ENCODE measurements at regions not wholly inside any gene's neighbourhood (a gene's known extent, or its start where the extent isn't known, plus 50 kb on each side); places are given as distances from the start of the nearest gene placed in this dataset.

DNA sequence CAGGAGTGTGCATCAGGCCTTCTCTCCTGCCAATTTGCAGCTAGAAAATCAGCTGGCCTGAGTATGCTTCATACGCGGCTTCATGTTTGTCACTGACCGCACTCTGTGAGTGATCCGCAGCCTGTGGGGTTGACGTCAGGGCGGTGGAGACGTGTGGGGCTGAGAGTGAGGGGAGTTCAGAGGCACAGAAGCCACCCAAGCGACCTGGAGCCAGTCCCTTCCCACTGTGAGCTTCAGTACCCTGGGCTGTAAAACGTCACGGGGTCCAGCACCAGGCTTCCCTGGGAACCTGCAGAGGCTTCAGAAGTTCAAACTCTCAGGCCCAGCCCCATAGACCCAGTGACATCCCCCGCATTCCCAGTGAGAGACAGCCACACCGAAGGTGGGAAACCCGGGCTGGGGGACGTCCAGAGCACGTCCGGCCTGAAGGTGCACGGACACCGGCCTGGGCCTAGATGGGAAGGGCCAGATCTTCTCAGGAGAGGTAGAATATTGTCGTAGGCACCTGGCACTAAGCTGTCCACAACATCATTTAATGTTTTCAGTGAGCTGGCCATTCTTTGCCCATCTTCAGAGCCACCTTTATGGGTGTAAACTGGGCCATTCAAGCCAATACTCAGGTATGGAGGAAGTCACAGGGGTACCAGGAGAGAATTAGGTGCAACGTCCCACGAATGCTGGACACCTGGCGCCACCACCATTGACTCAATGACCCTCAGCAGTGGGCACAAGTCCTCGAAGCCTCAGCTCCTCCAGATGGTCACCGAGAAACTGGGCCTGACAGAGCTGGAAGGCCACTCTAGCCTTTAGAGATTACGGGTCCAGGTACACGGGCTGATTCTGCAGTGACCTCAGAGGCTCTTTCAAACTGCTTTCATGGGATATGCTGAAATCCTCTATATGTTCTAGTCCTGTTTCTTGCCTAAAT is 235.6 kb upstream of the MYT1L start:
- no peak for DNase-seq (ENCODE audit: extremely low read depth in 1 of 2, low read depth in 1 of 2)

DNA sequence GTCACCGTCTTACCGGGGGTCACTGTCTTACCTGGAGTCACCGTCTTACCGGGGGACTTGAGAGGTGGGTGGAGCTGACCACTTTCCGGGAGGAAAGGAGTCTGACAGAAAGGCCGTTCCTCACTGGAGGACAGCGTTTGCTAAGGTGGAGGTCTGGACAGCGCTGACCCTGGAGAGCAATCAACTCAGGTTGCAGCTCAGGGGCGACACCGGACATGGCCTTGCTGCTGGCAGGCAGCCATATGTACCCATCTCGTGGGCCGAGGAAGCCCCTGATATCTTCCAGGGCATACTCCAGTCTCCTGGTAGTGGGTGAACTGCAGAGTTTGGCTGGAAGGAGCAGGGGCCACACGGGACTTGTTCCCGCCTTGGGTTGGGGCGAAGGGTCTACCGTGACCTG is 234.6 kb upstream of the MYT1L start:
- no peak for DNase-seq (ENCODE audit: extremely low read depth in 1 of 2, low read depth in 1 of 2)

DNA sequence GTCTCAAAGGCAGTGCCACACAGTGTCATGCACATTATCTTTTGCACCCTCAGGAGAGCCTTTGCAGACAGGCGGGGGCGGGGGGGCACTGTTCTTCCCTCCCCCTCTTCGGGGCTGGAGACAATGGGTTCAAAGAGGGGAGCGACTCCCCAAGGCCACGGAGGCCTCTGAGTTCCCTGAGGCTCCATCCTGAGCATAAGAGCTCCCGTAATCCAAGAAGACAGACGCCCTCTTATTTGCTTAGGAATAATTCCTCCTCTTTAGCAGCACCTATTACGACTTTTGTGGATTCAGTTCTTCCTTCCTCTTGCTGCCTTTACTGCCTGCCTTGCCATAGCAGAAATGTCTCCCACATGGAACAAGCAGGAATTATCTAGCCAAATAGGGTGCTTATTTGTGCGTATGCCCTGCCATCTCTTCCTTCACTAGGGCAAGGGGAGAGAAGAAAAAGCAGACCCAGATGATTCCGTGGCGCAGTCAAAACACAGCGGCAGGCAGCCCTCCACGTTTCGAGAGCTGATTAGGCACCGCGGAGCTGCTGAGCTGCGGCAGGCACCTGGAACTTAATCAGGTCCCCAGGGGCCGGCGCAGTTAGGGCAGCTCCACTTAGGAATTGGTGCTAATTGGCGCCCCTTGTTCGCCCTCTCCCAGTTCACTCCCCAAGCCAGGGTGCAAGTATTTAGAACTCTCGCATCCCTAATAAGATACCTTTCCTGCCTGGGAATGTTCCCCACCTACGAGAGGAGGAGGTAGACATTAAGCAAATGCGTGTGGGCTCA is 233.4 kb upstream of the MYT1L start:
- DNase-seq (ENCODE audit: extremely low read depth in 1 of 2, low read depth in 1 of 2): no peak

DNA sequence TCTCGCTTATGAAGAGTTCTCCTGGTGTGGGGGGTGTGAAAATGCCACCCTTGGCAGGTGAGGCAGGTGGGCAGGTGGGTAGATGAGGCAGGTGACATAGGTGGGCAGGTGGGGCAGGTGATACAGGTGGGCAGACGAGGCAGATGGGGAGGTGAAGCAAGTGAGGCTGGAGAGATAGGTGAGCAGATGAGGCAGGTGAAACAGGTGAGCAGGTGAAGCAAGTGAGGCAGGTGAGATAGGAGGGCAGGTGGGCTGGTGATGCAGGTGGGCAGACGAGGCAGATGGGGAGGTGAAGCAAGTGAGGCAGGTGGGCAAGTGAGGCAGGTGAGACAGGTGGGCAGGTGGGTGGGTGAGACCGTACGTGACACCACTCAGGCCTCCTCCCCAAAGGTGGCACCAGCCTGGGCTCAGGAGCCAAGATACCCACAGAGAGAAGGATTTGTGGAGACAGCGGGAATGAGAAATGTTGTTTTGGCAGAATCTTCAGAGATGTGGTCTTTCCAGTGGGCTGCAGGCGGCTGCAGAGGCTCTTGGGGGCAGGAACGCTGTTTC is 232.3 kb upstream of the MYT1L start:
- no peak for DNase-seq (ENCODE audit: extremely low read depth in 1 of 2, low read depth in 1 of 2)

DNA sequence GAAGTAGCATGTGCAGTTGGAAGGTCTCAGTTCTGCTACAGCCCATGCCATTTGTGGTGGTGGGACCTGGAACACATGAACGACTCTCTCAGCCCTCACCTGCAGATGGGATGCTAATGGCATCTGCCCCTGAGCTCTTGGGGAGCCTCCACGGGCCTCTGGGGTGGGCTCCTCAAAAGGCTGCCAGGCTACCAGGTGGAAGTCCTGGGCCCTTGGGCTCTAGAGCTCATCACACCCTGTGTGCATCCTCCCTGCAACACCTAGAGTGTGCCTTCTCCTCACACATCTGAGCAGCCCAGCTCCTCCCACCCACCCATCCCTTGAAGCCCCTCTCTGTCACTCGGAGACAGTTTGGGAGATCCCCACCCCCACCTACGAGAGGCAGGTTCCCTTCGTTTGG is 231.8 kb upstream of the MYT1L start:
- DNase-seq (ENCODE audit: extremely low read depth in 1 of 2, low read depth in 1 of 2): no peak

DNA sequence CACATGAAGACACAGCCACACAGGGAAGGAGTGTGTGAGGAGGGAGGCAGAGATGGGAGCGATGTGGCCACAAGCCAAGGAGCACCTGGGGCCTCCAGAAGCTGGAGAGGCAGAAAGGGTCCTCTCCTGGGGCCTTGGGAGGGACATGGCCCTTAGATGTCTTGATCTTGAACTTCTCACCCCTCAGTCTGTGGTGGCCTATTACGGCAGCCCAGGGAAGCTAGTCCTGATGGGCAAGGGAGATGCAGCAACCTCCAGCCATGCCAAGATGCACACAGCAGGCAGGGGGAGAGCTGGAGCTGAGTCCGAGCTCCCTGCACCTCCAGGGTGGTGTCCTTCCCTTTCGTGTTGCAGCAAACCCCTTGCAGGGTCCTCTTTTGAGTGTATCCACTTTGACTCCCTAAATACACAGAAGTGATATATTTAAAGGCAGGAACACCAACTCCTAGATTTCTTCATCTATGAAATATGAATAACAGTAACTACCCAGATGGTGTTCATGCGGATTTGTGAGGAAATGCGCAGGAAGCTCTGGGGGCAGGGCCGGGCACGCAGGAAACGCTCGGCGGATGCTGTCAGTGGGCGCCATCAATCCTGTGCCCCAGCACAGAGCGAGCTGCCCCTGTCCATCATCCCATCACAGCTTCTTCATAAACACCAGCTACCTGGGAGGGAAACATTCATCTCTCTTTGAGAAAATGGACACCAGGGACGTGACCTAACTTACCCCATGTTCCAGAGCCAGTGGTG is 230.4 kb upstream of the MYT1L start:
- no peak for DNase-seq (ENCODE audit: extremely low read depth in 1 of 2, low read depth in 1 of 2)

DNA sequence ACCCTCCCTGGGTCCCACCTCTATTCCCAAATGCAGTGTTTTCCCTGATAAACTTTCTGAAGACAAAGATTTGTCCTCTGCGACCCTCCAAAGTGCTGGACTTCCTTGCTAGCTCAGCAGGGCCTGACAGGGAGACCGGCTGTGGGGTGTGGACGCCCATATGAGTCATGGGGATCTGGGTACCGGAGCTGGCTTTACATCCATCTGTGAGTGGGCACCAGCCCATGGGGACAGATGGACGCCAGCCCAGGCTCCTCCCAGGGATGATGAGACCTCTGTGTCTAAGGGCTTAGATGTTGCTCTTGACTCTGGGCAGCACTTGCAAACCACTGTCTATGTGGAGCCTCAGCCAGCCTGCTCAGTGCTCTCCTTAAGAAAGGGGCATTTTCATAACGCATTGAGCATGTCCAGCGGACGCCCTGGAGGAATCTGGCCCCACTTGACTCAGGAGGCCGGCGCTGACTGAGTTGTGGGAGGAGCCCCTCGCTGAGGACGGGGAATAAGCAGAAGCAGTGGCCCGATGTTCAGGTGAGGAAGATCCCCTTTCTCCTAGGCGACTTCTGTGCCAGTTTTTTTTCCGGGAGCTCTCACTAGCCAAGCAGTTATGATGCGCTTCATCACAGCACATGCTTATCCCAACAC is 229.4 kb upstream of the MYT1L start:
- no peak for DNase-seq (ENCODE audit: extremely low read depth in 1 of 2, low read depth in 1 of 2)

DNA sequence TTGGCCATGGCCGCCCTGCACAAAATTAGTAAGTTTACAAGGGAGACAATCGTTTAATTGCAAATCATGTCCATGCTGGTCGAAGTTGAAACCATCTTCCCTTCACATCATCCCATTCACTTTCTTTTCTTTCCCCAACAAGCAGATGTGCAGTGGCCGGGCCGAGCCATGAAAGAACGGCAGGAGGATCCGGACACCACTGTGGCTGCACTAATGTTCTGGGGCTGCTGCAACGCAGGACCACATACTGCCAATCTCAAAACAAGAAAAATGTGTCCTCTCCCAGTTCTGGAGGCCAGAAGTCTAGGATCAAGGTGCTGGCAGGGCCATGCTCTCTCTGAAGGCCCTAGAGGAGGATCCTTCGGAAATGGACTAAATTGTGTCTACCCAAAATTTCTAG is 227.4 kb upstream of the MYT1L start:
- DNase-seq (ENCODE audit: extremely low read depth in 1 of 2, low read depth in 1 of 2): no peak

DNA sequence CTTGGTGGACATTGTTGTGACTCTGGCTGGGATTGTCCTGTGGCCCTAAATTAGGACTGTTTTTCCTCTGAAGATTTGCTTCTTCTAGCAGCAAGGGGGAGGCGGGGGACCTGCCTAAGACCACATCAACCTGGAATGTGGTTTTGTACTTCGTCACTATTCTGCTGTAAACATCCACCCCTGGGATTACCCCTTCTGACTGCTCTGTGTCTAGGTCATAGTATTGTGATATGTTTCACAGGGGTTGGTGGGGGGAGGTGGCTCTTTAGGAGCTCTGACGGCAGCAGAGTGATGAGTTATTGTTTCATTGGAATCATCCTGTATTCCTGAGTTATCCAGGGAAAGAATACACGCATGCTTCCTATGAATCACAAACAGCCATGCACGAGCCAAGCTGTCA is 226.4 kb upstream of the MYT1L start:
- DNase-seq (ENCODE audit: extremely low read depth in 1 of 2, low read depth in 1 of 2): no peak

DNA sequence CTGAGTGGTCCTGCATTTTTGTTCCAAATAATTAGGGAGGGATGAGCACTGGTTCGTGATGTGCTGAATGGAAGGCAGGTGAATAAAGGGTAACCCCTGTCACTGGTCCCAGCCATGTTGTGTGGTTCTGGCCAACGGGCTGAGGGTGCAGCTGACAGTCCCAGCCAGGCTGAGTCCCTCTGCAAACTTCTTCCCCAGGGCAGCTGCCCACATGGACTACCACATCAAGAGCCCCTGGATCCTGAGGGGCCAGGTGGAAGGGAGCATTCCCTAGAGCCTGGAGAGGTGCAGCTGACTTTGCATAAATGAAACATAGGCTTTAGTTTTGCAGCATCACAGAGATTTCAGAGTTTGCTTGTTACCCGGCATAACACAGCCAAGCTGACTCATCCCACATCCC is 219.8 kb upstream of the MYT1L start:
- no peak for DNase-seq (ENCODE audit: extremely low read depth in 1 of 2, low read depth in 1 of 2)

DNA sequence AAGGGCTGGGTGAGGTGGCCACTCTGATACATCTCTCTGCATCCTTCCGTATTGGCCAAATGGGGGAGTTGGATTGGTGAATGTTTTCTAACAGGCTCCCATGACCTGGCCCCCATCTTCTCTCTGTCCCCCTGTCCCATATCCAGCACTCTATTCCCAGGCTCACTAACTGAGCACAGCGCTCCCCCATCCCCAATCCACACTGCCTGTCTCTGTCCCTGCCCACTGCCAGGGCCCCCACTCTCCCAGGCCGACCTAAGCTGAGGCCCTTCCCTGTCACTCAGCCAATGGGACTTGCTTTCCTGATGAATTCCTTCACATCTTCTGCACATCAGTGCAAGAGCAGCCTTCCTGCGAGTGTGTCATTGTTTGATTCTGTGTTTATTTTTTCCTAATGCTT is 216.8 kb upstream of the MYT1L start:
- DNase-seq (ENCODE audit: extremely low read depth in 1 of 2, low read depth in 1 of 2): no peak

DNA sequence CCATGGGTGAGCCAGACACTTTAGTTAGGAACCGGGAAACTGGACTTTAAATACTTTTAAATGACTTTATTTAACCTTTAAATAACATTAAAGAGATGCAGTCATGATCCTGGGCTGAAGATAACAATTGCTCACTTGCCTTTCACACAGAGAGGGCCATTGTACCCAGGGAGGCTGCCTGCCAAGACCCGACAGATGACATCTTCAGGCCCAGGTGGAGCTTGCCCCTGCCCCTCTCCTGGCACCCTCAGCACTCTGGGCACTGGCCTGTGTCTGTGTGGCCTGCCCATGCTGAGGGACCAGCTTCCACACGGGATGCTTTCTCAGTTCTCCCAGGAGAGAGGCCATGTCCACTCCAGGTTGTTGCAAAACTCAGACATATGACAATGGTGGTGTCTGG is 216.4 kb upstream of the MYT1L start:
- no peak for DNase-seq (ENCODE audit: extremely low read depth in 1 of 2, low read depth in 1 of 2)

DNA sequence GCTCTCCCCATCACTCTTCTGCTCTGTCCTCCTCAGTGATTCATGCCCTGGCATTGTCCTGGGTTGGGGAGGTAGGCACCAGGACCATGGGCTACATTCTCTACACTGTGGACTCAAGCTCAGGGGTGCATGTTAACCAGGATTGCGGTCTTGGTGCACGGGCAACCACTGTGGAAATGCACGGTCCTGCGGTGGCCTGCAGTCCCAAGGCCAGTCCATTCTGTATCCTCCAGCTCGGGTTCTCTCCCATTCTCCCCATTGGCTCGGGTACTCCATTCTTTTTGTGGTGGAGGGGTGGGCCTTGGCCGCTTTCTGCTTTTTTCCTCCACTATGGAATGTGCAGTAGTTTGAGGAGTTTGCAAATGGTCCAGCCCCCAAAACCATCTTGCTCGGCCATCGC is 215.0 kb upstream of the MYT1L start:
- no peak for DNase-seq (ENCODE audit: extremely low read depth in 1 of 2, low read depth in 1 of 2)

DNA sequence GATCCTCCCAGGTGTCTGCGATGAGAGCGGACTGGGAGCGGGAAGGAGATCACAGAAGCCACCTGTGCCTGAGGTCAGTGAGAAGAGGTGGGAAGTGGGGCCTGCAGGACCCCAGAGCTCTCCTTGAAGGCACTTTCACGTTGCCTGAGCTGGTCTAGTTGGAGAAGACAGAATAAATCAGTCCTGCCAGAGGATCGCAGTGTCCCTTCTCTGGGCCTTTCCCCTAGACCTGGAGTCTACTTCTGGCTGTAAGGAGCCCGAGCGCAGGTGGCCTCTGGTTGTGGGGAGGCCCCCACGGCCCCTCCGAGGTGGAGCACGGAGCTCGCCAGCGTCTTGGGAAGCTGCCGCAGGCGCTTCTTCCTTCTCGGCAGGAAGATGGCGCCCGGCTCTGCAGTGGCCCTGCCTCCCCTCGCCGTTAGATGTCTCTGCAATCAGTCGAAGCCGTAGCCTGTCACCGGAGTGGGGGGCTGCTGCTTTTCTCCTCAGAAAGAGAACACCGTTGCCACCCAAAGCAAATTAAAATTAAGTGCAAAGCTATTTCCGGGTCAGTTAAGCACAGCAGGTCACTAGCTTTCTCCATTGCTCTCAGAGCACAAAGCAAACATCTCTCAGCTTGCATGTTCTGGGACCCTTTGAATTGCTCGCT is 212.0 kb upstream of the MYT1L start:
- DNase-seq (ENCODE audit: extremely low read depth in 1 of 2, low read depth in 1 of 2): no peak

DNA sequence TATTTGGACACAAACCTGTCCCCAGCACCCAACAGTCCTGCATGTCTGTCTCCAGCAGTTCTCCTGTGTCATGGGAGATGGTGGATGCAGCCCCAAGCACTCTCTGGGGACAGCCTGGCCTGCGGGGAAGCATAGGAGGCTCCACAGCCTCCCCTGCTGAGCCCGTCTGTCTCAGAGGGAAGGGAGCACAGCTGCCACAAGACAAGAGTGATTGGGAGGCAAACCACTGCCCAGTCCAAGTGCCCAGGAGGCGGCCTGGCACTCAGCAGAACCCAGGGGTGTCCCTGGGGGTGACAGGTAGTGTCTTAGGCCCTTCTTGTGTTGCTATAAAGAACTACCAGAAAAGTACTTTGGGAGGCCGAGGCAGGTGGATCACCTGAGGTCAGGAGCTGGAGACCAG is 211.2 kb upstream of the MYT1L start:
- DNase-seq (ENCODE audit: extremely low read depth in 1 of 2, low read depth in 1 of 2): no peak

DNA sequence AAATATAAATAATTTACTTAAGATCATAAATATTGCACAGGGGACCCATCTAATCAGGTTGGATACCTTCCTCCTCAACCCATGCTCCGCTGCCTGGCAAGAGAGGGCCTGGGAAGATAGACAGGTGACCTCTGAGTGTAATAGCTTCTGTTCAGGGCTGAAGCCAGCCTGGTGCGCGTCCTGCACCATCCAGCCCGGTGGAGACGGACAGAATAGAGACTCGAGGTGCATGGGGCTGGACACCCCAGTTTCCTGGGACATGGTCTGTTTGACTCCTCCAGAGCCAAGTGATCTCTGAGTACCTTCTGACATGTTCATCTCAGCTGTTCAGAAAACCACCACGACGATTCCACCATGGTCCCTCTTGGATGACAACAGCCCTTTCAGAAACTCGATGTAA is 209.3 kb upstream of the MYT1L start:
- DNase-seq (ENCODE audit: extremely low read depth in 1 of 2, low read depth in 1 of 2): no peak

DNA sequence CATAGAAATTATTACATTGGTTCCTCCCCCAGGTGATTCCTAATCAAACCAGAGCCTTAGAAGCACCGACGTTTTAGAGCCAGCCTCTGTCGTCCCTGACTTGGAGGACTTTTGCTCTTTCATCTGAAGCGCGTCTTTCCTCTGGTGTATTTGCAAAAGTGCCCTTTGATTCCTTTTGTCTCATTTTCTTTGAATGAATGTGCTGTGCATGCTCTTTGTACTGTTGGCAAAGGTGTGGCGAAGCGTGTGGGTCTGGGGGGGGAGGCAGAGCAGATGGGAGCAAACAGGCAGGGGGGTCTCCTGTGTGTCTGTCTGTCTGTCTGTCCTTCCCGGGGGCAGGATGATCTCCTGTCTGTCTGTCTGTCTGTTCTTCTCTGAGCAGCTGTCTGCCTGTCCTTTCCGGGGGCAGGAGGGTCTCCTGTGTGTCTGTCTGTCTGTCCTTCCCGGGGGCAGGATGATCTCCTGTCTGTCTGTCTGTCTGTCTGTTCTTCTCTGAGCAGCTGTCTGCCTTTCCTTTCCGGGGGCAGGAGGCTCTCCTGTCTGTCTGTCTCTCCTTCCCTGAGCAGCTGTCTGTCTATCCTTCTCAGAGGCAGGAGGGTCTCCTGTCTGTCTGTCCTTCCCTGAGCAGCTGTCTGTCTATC is 205.5 kb upstream of the MYT1L start:
- DNase-seq (ENCODE audit: extremely low read depth in 1 of 2, low read depth in 1 of 2): no peak

DNA sequence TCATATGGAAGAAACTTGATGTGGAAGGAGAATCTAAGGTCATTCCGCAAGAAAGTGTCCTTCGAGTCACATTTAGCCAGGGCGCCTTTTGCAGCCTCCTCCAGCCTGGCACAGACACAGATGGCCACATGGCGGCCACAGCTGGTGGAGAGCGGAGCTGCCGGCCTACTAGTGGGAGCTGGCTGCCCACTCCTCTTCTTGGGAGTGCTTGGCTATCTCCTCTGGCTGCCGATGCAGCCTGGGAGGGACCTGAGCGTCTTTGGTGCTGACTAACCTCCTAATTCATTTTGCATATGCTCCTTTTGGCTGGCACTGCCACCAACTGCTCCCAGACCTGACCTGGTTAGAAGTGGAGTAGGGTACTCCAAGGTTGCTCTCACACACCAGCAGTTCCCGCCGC is 199.3 kb upstream of the MYT1L start:
- DNase-seq (ENCODE audit: extremely low read depth in 1 of 2, low read depth in 1 of 2): no peak

DNA sequence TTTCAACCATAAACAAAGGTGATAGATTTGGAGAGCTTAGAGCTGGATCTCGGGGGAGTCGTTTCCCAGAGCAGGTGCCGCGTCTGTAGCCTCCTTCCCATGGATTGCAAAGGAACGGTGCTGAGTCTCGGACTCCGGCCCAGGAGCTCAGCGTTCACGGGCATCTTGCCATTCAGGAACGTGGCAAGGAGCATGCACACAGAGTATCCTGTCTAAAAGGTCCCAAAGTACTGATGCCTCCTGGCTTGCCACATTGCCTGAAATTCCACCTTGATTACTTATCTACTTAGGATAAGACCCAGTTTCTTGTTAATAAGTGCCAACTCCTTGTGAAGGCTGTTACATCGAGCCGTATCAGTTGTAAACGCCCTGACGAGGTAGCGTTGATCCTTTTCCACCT is 197.8 kb upstream of the MYT1L start:
- no peak for DNase-seq (ENCODE audit: extremely low read depth in 1 of 2, low read depth in 1 of 2)

DNA sequence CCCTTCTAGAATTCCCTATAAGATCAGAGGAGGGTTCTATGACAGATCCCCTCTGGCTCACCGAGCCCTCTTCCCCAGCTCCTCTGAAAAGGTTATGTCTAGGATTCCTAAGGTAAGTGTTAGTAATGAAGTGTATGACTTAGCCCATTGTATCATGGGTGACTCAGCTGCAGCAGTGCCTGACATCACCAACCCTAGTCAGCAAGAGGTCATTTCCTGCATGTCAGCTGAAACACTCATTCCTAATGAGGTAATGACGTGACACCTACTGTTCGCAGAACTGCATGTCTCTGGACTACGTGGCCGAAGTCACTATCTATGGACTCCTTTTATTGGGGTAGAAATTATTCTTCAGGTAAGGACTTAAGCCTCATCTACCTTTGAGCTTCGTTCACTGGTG is 196.1 kb upstream of the MYT1L start:
- DNase-seq (ENCODE audit: extremely low read depth in 1 of 2, low read depth in 1 of 2): no peak

Measured in stimulated activated CD8-positive, alpha-beta memory T cell treated with anti-CD3 and anti-CD28 coated beads, Interleukin-7, amount 100 ng/mL, for 48 hours (primary cell).